NCI-H2196 (cell line): ENCODE measurements at regions not wholly inside any gene's neighbourhood (a gene's known extent, or its start where the extent isn't known, plus 50 kb on each side); places are given as distances from the start of the nearest gene placed in this dataset.
"Not testable (repeated sequence)": the region's sequence is repeated elsewhere in the genome, so short reads cannot be mapped to it uniquely, and the experiment has no call there.

Experiments used
- DNase-seq: peaks from one replicate; lab custom pipeline; 2025; ENCODE audit not compliant: unreplicated experiment; lab: John Stamatoyannopoulos, UW

DNA sequence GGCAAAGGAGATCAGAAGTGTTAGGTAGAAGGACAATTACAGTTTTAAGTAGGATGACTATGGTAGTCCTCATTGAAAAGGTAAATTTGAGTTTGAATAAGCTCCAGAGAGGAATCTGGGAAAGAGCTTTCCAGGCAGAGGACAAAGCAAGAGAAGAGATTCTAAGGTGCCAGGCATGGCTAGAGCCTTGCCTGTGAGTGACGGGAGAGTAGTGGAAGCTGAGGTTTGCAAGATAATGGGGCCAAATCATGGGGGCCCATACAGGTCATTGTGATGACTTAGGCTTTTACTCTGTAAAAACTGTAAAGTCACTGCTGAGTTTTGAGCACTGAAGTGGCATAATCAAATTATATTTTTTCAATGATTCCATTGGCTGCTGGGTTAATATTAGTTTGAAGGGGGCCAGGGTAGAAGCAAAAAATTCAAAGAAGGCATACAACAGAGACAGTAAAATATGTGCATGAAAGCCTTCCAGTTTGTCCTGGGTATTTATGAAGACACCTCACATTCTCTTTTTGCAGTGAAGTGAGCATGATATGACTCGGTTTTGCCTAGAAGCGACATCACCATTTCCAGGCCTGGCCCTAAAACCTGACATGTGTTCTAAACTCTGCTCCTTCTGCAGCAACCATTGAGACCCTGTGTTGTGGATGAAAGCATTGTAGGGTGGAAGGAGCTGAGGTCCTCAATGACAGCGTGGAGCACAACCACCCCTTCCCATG, 279.8 kb upstream of the TNC start:
- DNase-seq, result no peak

DNA sequence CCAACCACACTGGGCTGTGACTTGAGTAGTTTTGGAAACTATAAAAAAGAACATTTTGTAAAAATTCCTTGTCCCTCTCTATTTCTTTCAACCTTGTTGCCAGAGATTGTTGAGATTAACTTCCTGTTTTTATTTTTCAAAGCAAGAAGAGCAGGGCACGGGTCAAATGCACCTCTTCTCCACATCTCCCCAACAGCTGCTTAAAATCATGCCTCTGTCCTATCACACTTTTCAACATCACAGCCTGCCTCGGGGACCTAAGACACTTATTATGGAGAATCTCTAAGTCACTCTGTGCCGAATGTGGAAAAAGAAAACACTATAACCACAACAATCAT, 280.3 kb upstream of the TNC start:
- no peak for DNase-seq

DNA sequence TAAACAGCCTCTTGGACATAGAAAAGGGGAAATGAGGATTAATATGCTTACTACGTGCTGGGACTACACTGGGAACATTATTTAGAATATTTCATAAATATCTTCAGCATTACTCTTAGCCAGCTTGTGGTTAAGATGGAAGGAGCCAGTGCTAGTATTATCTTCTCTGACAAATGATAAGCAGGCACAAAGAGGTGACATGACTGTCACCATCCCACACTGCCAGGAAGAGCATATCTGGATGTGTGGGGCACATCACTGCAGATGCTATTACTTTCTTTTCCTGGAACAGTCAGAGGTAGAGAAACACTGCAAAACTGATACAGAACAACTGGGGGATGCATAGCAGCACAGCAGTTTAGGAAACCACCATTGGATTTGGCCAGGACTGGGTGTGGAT, 281.0 kb upstream of the TNC start:
- DNase-seq, result no peak

DNA sequence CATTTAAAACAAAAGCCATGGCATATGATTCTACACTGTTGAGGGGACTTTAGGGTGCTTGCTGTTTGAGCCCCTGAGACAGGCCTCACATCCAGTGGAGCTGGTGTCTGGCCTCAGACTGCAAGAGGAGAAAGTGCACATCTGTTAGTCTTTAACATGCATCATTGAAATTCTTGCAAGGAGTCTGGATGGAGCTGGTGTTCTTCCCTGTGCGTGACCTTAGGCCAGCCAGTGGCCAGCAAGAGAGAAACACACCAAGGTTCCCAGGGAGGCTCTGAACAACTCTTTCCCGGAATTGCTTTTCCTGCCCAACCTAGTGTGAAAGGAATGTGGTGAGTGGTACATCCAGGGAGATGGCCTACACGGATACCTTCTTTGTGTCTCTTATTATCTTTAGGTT, 282.8 kb upstream of the TNC start:
- no peak for DNase-seq

DNA sequence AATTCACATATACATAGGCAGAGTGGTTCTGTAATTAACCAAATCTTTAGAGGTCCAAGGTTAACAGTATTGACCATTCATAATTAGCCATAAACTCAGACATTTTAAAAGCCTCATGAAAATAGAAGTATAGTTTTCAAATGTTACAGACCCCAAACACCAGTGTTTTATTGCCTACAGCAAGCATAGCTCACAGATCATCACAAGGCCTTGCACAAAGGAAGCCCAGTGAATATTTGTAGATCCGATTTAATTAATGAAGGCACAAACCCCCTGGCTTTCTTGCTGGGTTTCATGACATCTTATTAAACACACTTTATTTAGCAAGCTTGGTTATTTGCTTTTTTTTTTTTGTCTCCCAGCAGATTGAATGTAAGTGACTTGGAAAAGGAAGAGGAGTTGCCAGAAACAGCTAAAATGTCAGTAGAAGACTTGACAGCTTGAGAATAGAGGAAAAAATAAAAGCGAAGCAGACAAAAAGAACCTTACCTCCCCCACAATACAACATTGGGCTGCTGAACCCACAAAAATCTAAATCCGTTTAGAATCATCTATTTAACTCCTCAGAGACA, 283.9 kb upstream of the TNC start:
- no peak for DNase-seq

DNA sequence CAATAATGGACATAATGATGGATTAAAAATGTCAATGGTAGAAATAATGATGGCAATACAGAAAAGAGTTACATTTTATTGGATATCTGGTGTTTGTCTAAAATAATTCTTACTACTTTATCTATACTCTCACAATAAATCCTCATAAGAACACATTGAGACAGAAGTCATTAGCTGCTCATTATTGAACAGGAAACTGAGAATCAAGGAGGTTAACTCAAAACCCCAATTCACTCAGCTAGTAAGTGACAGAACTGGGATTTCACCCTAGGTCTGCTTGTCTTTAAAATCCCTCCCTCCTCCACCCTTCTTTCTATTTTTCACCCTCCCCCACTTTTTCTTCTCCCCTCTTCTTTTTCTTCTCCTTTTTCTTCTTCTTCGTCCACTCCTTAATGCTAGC, 285.8 kb upstream of the TNC start:
- DNase-seq, result no peak

DNA sequence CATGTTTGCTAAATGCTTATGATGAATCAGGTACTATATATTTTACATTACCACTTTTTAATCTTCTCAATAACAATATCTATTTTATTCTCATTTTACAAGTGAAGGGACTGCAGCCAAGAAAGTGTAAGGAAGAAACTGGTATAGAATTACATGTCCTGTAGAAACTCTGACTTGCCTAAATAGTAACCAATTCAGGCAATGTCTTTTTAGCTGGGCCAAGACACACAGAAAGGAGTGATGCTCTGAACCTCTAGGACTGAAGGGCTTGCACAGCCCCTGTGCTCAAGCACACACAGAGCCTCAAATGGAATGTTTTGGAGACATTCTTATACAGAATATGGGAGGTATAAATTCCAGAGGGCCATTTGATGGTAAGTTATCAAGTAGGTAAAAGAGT, 286.4 kb upstream of the TNC start:
- DNase-seq, result no peak

DNA sequence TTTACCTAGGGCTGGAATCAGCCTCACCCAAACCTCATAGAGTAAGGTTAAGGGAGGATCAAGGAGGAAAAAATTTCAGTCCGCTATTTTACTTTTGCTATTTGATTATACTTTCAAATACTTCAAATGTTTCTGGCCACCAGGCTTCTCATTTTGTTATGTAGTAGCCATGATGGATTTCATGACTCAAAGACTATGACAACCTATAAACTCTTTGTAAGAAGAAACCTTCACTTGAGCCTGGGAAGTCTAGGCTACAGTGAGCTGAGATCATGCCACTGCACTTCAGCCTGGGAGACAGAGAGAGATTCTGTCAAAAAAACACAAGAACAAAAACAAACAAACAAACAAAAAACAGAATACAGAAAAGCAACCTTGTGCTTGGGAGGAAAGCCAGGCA, 293.6 kb upstream of the TNC start:
- DNase-seq, result no peak

DNA sequence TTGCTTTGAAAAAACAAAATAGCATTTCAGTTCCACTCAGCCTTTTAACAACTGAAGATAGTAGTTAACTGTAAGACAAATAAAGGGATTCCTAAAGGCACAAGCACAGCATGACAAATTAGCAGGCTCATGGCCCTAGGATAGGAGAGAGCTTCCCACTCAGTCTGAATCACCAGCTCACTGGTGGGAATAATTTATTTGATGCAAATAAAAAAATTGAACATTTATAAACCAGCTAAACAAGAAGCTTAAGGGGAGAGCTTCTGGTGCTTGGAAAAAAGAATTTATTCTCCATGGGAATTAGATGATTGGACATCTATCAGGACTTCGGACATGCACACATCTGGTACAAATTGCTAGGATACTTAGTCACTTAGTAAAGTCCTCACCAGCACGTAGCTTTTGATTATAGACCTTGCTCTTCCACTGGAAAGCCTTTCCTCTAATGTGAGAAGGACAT, 294.1 kb upstream of the TNC start:
- DNase-seq, result no peak

DNA sequence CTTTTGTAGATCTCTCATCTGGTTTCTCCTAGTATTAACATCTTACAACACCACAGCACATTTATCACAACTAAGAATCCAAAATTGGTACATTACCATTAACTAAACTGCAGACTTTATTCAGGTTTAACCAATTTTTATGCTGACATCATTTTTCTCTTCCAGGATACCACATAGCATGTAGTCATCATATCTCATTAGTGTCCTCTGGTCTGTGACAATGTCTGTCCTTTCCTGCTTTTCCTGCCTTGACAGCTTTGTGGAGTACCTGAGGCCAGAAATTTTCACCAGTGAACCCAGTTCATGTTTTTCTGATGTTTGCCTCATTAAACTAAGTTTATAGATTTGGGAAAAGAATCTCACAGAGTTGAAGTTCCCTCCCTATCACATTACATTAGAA, 294.7 kb upstream of the TNC start:
- DNase-seq, result no peak

DNA sequence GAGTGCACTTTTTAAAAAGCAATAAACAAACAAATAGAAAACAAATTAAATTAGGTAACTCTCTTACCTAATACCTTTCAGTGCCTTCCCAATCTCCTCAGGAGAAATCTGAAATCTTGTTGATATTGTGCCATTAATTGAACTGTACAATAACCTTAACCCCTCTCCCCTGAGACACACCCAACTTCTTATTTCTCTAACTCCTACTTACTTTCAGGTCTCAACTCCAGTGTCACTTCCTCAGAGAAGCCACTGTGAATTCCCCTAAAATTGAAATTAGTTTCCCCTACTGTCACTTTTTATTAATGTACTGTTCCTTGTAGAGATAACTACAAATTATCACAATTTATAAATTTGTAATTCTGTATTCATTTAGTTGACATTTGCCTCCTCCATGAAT, 295.3 kb upstream of the TNC start:
- no peak for DNase-seq

DNA sequence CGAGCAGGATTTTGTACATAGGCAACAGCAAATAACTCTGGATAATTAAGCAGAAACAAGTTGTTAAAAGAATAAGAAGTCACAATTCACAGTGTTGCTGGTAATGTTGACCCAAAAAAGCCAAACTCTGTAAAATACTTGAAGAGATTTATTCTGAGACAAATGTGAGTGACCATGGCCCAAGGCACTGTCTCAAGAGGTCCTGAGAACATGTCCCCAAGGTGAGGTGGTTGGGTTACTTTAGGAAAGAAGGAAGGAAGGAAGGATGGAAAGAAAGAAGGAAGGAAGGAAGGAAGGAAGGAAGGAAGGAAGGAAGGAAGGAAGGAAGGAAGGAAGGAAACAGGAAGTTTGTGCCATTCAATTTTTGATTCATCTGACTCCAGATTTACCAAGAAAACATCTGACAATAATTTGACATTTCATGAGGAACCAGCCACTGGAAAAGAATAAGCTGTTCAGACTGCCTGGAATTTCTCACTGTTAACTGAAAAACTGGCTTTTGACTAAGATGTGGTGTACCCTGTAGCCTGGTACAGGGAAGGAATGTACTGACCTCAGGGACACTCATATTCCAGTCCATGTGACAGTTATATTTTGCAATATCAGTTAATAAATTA, 295.9 kb upstream of the TNC start:
- DNase-seq, result no peak

DNA sequence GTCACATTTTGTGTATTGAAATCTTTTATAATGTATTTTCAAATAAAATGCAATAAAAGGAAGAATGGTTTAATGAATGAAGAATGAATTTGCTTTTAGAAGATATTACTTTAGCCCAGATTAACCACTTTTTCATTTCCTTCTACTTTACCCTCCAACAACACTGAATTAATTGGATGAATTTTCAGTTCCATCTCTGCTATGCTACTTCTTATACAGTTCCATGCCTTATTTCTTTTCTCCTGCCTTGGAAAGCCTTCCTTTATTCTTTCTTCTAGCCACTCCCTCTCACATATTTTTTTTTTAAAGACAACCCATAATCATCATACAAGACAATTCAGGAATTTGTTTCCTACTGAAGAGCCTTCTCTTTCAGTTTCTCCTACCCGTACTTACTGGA, 296.6 kb upstream of the TNC start:
- no peak for DNase-seq

DNA sequence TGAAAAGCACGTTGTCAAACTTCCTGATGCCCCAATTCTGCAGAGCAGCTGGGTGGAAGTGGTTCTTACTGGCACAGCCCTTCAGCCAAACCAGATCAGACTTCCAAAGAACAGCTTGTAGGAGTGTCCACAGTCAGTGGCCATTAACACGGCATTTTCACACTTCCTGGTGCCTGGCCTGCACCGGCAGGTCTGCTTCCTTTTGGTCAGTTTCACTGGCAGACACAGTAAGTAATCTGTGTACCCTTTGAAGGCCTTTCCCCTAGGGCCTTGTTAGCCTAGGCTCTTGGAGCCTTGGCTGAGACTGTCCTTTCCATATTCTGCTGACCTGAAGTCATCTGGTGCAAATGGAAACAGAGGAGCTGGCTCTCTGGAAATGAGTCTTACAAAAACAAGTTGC, 297.5 kb upstream of the TNC start:
- DNase-seq, result no peak

DNA sequence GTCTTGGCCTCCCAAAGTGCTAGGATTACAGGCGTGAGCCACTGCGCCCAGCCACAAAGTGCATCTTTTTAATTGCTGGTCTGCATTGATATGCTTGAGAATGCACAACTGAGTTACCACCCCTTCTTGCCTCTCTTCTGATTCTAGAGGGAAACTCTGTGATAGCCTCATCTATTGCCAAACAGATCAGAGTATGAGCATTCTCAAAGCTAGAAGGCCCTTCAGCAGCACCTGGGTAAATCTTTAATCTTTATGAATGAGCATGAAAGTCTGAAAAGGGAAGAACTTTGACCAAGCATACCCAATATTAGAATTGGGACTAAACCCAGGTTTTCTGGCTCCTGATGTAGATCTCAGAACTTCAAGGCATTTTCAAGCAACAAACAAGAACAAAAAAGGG, 298.3 kb upstream of the TNC start:
- no peak for DNase-seq

DNA sequence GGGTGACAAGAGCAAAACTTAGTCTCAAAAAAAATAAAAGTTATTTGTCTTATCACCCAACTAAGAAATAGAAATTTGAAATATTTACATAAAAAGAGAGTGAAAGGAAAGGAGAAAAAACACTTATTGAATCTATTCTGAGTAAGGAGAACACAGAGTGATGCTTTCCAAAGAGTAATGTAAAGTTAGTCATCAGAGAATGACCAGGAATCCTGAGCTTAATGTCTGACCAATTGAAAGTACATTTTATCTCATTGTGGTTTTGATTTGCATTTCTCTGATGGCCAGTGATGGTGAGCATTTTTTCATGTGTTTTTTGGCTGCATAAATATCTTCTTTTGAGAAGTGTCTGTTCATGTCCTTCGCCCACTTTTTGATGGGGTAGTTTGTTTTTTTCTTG, 300.2 kb upstream of the TNC start:
- DNase-seq, result not testable (repeated sequence)

DNA sequence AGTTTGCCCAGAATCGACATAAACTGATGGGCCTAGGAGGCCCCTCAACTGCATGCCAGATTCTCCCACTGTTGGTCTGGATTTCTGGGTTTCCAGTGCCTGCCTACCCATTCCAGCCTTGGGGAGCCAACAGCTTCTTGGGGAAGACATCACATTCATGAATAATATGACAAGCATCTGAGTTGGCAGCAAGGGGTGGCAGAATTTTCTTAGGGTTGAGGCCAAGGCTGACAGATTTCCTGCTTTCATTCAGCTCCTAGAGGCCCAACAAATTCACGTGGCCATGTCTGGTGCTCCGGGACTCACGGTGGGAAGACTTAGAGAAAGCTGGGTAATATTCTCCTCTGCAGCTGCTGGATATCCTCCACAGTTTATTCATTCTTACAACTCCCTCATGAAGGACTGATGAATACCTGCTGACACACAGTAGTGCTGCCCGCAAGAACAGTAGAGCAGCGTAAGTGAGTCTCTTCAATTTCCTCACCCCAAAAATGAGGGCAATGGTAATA, 305.0 kb upstream of the TNC start:
- DNase-seq, result no peak

DNA sequence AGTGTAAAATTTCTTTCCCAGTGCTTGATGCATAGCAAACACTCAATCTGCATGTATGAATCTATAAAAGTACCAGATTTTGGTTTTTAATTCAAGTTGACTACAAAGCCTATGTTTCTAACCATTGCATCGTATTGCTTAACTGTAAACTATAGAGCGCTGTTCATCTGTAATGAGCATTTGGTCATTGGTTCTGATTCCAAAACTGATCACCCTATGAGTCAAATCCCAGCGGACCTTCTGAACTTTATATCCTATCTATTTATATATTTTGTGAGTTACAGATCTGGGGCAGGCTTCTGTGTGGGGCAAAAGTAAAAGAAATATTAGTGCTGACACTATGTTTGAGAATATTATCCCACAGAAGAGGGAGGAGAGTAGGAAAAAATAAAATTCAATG, 305.7 kb upstream of the TNC start:
- DNase-seq, result no peak

DNA sequence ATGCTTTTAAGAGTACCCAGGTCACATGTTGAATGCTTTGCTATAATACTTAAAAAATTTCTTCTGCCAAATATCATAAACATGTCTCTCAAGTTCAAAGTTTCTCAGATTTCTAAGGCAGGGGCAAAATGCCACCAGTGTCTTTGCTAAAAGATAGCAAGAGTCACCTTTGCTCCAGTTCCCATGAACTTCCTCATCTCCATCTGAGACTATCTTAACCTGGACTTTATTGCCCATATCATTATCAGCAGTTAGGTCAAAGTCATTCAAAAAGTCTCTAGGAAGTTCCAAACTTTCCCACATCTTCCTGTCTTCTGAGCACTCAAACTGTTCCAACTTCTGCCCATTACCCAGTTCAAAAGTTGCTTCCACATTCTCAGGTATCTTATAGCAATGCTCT, 307.6 kb upstream of the TNC start:
- no peak for DNase-seq

DNA sequence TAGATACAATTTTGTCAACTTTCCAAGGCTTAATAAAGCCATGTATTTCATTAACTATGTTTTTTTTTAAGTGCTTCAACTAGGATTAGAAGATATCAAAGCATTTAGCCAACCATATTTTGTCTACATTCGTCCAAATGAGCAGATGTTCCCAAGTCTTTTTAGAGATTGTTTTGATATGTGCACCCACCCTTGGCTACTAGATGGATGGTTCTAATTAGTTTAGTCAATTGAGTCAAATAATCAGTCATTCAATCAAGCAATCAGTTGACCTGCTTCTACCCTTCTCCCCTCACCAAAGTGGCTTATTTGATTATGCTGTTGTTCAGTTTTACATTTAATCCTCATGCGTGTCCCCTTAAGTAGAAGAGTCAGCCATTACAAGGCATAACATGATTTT, 319.5 kb upstream of the TNC start:
- no peak for DNase-seq

DNA sequence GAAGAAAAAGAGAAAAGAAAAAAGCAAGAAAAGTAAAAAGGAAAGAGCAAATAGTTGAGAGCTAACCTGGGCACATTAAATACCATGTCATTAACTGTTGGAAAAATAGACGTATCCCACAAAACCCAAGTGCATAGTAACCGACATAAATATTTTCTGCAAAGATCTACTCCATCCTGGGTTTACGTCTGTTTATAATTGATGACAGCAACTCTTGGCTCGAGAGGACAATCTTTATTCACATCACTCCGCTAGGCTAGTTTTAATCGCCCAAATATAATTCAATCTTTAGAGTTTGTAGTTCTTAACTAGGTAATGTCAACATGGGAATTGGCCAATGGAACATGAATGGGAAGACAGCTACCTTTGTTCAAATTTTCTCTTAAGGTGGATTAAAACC, 321.7 kb upstream of the TNC start:
- no peak for DNase-seq

DNA sequence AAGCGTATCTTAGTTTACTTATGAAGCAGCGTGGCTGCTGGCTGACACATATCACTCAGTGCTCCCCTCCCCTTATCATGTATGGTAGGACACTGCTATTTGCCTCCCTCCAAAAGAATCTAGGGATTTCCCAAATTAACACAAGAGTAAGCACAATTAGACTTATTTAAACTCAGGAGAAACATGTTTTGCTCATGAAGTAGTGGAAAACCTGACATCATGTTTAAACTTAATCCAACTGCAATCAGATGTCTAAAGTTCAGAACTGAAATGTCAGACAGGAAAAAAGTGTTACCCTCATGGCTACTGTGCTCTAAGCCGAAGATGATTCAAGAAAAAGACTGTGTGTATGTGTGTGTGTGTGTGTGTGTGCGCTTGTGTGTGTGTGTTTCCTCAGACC, 324.1 kb upstream of the TNC start:
- DNase-seq, result no peak

DNA sequence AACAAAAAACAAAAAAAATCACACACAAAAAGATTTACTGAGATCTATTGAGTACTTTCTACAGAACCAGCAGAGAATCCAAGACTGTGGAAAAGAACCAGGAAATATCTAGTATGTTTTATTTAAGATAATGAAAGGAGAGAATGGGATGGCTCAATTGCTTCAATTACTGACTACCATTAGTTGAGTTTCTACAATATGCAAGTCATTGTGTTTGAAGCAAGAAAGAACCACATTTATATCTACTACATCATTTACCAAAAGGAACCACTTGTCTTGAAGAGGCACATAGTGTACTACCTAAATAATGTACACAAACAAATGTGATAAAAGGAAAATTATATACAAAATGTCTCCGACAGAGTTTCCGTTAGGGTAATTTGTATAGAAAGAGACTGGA, 325.9 kb upstream of the TNC start:
- no peak for DNase-seq
